NCI-H345 treated with DMSO at 0.1 percent for 48 hours (cell line): ENCODE measurements at regions not wholly inside any gene's neighbourhood (a gene's known extent, or its start where the extent isn't known, plus 50 kb on each side); places are given as distances from the start of the nearest gene placed in this dataset.
A peak's percentile ranks its signal among the peaks of the same experiment; 100 is the strongest.
"Not testable (repeated sequence)": the region's sequence is repeated elsewhere in the genome, so short reads cannot be mapped to it uniquely, and the experiment has no call there.

Source experiments
- DNase-seq: peaks from one replicate; lab custom pipeline; 2025; ENCODE audit not compliant: unreplicated experiment; lab: John Stamatoyannopoulos, UW

DNA sequence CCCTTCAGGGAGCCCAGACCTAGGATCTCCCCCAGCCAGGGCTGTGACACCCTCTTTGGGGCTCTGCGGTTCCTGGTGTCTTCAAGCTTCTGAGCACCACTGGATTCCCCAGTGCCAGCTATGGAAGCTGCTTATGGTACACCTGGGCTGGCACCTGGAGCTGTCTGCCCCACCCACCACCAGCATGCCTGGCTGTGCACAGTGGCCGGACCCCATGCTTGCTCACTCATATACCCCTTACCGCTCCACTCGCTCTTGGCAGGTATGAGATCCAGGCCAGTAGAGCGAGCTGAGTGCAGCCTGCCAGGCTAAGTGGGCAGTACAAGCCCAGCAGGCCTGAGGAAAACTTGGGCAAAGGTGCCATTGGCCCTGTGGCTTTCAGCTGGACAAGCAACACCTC is 114.0 kb downstream of the DACT1 start:
- DNase-seq = no peak

DNA sequence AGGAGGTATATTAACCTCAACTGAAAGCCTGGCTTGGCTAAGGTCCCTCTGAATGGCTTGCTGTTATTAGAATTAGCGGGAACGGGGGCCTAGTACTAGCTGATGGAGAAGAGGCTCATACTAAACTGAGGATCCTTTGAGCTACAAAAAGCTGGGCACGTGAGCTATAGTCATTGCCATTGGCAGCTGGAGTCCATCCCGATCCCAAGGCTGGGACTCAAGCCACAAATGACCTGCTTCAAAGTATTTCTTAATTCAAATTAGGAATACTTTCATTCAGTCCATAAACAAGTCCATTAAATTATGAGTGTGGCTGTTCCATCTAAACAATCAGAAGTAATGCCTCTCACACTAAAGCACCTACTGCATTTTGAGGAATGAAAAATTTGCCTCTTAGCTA is 114.5 kb downstream of the DACT1 start:
- DNase-seq = no peak

DNA sequence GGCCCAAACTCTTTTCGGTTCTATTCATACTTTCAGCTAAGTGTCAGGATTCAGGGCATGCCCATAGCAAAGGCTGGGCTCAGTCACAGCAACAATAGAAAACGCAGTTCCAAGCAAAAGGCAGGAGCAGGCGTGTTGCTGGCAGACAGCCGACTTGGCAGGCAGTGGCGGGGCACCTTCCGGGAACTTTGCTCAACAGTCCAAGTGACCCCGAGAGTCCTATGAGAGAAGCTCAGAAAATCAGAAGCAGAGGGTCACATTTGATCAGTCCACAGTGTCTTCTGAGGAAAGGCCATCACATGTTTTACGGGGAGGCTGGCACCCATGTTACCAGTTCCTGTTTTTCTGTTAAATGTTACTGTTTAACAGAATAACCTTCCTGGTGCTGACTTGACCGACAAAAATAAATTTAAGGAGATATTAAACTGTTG is 115.0 kb downstream of the DACT1 start:
- peak; percentile 4 for DNase-seq

DNA sequence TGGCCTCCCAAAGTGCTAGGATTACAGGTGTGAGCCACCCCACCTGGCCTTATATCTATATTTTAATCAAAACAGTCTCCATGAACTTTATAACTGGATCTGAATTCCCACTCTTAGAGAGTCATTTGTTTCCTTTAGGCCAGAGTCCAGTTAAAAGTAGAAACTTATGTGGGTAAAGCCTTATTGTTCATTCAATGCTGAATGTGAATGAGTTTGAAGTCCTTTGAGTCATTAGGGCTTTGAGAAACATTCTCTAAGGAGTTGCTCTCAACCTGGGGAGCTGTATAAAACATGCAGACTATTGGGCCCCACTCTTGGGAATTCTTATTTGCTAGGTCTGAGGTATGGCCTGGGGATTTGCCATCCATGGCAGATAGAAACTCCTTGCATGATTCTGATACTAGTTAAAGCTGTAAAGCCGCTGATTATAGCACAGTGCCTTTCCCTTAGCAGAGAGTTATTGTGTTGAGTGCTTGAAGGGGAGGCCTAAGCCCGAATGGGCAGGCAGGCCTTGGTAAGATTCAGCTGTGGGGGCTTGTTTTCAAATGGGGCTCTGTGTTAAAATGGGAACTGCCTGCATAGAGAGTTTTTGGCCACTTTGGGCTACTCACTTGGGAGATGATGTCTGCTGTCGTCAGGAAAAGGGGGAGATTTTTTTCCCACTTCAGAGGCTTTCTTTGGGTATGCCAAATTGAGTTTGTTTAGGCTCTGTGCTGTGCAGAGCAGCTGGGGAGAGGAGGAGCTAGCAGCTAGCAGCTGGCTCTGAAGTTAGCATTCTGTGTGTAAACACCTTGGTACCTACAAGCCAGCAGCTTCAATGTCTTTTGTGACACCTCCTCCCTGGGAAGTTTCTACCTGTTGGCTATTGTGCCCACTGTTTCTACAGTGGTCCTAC is 117.5 kb downstream of the DACT1 start:
- peak; percentile 35 for DNase-seq

DNA sequence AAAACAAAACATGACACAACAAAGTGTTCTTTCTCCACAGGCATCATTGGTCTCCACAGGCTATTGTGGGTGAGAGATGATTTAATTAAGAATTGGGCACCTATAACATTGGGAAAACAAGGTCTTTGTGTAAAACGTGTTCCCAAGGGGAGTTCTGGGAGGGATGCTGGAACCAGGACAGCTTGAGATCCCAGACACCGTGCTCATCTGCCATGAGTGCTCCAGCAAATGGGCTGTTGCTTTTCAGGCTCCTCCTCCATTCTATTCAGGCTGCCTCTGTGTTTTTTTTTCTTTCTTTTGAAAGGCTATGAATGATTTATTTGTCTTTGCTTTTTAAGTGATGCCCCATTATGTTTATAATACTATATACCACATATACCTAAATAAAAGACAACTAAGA is 122.4 kb downstream of the DACT1 start:
- peak; percentile 2 for DNase-seq

DNA sequence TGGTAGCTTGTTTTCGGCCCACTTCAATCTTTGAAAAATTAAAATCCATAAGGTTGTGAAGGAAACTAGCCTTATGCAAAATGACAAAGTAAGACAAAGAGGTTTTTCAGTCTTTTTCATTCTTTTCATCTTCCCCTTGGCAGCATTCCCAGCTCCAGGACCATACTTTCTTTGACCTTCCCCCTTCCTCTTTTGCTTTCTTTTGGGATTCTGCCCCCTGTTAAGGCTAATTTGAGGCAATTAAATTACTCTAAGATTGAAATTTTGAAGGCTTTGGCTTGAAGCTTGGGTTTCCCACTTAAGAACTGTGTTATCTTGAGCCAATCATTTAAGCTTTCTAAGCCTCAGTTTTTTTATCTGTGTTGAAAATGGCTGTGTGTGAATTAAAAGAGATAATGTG is 124.9 kb downstream of the DACT1 start:
- DNase-seq = no peak

DNA sequence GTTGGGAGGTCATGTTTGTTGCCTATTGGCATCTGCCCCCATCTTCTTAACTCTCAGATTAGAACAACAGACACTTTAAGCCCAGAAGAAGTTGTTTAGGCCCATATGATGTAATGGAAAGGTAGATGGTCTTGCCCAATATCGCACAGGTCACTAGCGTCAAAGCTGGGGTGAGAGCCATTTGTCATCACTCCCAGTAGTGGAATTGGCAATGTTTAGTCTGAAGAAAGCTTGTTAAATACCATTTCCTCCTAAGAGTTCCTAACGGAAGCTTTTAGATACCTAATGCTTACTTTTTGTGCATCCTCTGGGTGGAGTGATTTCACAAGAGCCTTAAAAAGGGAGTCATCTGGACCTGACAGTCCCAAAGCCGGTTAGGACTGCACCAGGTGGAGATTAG is 125.4 kb downstream of the DACT1 start:
- no peak for DNase-seq

DNA sequence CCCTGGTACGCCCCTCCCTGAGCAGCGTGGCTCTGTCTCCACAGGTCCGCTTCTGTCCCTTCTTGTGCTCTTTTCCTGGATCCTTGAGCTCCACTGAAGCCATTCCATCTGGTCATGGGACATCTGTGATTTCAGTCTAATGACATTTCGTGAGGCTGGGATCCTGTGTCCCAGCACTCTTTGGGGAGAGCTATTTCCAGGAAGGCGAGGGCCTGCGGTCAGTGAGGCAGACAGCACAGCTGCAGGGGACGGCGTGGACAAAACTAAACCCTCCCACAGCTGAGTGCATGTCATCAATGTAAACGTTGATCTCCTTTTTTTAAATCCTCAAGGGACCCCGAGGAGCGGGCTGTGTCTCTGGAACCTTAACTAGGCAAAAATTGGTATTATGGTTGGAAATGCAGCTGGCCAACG is 127.7 kb downstream of the DACT1 start:
- DNase-seq = no peak

DNA sequence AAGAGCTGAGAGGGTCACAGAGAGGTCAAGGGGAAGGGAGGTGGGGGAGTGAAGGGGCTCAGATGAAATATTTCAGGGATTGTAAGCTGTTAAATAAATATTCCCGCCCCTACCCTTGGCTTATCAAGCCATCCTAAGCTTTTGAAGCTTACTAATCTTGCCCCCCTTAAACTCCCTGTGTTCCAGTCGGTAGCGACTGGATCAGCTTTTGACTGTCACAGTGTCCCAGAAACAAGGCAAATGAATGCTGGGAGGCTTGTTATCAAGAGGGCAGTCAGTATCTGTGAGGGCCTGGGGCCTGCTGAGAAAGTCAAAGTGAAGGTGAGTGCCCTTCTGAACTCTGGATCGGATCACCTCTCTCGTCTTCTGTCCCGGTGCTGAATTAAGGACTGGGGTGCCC is 128.1 kb downstream of the DACT1 start:
- no peak for DNase-seq

DNA sequence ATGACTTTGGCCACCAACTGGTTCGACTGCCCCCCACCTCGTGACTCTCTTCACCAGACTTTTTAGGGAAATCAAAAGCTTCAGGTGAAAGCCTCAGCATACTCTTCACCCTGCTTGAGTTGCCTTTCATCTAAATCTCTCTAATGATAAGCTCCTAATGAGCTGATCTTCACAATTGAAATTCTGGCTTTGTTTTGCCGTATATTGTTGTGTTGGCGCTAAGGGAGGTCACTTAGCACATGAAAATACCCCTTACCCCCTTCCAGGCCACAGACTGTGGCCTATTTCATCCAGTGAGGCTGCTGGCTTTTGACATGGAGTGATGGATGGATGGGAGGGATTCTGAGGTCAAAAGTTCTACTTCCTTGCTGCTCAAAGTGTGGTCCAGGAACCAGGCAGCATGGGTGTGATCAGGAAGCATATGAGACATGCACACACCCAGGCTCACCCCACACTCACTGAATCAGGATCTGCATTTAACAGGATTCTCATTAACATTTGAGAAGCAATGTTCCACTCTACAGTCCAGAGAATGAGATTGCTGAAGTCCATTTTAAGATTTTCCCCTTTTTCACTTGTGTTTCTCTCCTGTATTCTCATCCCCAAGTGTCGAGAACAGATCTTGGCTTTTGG is 131.4 kb downstream of the DACT1 start:
- no peak for DNase-seq

DNA sequence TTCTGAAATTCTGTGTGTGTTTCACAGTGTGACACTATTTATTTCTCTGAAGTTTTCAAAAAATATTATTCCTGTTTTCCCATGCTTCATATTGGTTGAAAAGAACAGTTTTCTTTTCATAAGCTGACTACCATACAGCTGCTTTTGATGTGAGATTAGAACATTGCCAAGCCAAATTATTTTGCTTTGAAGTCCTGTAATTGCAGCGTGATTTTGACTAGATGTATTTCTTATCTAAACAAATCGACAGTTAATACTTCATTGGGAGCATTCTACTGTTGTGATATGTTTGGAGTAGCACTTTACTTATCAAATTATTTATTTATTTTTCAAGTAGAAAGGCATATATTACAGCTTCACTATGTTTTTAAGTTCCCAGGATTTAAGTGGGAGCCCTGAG is 132.0 kb downstream of the DACT1 start:
- DNase-seq = no peak

DNA sequence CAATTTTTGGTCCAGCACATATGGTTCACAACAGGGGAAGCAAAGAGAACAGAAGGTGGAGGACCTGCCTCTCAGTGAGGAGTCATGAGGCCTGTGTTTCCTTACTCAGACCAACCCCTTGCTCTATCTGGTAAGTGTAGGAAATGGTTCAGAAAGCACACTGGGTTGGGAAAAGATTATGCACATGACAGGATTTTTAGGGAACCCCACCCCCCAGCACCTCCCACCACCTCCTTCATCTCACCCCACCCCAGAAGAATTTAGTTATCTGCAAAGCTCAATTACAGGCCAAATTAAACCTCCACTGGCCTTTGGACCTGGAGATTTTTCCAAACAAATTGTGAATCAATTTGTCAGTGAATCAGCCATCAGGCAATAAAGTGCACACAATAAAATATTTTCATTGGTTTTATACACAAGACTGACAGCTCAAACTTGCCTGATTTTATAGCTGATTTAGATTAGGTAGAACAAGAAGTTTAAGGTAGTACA is 132.8 kb downstream of the DACT1 start:
- no peak for DNase-seq

DNA sequence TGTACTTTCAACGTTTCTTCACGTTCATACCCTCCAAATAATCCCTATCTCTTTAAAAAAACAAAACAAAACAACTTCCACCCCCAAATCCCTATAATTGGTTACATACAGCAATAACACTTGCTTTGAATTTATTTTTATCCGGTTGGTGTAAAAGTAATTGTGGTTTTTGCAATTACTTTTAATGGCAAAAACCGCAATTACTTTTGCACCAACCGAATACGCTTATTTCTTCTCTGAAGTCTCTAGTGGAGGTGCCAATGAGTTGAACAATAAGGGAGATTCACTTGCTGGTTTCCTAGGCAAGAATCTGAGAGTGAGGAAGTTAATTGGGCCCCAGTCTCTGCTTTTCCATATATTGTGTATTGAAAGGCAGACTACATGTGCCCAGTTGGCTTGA is 133.3 kb downstream of the DACT1 start:
- no peak for DNase-seq

DNA sequence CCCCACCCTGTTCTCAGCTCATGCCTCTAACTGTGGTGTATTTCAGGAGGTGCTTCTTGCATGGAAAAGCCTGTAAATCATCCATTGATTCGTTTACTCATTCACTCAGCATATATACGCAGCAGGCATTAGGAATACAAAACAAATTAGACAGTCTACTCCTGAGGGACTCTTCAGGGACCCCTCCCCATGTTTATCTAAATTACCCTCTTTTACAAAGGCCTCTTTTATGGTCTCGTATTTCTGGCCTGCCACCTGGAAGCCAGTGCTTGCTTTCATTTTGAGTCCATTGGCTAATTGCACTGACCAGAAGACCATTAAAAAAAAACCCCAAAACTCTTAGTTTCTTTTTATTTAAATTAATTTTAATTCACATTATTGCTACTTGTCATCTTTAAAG is 134.4 kb downstream of the DACT1 start:
- peak; percentile 10 for DNase-seq

DNA sequence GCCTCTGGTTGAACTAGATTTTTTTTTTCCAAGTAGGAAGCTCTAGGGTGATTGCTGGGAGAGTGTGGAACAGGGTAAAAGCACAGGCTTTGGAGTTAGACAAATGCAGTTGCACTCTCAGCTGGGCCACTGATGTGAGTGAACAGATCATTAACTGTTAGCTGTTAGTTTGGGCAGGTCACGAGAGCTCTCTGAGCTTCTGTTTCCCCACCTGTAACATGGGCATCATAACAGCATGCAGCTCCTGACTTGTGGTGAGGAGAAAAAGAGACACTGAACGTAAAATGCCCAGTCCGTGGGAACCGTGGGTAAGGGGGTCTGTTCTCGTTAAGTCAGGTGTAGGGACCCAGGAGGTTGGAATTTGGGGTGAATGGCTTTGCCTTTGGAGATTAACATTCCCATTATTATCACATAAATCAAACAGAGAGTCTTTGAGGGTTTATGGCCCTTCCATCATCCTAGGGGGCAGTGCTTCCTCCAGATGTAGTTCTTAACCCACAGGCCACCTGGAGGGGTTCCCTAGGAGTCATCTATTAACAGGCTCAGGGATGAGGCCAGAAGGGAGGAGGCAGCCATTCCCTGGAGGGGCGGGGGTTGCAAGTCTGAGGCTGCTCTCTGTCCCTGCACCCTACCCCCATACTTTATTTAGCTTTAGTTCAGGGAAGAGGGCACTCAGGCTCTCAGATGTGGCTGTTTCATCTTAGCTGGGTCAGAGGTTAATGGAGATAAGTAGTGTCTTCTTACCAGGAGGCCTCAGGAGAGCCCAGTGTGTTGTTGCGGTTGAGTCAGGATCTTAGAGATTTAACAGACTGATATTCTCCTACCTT is 135.2 kb downstream of the DACT1 start:
- no peak for DNase-seq

DNA sequence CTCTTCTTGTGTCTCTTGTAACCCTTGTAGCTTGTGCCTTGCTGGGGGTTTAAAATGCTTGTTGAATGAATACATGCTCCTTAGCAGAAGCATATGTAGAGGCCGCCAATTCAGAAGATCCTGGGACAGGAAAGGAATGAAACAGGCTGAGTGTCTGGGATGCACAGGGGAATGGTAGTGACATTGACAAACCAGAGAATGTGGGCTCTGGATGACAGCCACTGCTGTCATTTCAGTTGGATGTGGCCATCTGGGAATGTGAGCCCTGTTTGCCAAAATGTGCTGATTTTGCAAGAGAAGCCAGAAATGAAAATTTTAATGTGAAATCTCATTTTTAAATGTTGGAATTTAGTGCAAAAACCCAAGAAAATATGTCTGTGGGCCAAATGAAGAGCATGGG is 136.8 kb downstream of the DACT1 start:
- no peak for DNase-seq

DNA sequence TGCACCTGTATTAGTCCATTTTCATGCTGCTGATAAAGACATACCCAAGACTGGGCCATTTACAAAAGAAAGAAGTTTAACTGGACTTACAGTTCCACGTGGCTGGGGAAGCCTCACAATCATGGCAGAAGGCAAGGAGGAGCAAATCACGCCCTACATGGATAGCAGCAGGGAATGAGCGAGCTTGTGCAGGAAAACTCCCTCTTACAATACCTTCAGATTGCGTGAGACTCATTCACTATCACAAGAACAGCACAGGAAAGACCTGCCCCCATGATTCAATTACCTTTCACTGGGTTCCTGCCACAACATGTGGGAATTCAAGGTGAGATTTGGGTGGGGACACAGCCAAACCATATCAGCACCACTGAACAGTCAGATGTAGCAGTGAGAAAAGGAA is 137.4 kb downstream of the DACT1 start:
- not testable (repeated sequence) for DNase-seq

DNA sequence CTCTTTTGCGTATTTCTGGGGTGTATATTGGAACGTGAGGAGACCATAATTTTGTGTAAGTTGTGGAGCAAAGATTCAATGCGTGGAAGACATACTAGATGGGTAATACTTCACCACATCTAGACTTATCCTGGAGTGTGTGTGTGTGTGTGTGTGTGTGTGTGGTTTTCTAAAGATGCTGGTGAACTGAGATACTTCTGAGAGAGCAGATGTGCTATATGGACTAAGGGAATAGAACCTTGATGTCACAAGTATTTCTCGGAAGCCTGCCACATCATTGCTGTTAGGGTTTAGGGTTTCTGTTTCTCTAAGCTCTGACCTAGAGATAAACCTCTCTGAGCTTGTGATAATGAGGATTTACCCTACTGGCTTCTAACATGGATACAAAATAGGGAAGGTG is 138.8 kb downstream of the DACT1 start:
- no peak for DNase-seq

DNA sequence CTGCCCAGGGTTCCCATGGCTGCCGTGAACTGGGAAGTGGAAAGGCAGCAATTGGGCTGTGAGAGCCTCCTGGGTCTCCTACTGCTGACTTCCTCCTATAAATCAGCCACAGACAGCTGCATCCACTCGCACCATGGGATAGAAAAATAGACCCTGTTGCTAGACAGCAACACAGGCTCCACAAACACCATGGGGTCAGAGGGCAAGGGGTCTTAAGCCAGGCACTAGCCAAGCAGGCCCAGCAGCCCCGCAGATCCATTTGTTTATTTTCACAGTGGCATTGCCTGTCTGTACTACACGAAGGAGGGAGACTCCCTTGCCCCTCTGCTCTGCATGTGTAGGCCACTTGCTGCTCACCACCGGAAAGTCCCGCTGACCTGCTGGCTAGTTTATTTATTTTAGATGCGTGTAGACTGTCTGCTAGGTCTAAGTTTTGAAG is 139.8 kb downstream of the DACT1 start:
- no peak for DNase-seq

DNA sequence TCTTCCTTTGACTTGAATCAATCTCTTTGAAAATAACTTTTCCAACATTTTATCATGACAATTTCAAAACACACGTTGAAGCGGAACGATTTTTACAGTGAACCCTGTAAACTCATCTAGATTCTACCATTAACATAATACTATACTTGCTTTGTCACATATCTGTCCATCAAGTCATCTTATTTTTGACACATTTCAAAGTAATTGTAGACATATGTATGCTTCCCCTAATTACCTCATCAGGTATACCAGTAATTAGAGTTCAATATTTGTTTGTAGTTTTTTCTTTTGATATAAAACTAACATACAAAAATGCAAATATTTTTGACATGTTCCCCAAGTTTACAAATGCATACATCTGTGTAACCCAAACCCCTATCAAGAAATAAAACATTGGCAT is 140.4 kb downstream of the DACT1 start:
- DNase-seq = no peak

DNA sequence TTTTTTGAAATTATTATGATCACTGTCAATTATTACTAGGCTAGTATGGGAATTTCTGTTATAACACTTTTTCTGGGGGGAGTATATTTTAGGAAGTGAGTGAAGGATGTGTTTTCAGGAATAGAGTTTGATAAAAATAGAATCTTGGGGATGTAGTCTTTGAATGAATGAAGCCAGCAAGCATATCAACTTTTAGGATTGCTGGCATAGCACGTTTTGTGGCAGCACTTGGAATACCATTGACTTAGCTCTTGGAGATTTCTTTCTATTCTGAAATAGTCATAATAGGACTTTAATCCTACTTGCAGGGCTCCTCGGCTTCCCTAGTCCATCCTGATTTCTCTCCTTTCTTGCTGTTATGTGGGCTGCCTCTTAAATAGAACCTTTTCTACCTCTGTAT is 141.6 kb downstream of the DACT1 start:
- DNase-seq = no peak

DNA sequence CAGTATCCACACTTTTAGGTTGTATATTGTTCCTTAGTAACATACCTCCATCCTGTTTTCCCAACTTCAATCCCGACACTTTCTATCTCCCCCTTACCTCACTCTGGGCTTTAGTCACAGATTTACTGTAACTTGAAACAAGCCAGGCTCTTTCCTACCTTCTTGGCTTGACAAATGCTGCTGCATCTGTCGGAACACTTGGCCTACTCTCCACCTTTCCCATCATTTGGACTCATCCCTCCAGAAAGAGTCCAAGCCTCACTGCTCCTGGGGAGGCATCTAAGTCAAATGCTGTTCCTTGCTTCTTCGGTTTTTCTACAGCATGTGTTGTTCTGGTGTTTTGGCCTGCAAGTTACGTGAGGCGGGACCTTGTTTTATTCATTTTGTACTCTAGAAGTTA is 142.4 kb downstream of the DACT1 start:
- DNase-seq = no peak
